ENCODE measurements at regions not wholly inside any gene's neighbourhood (a gene's known extent, or its start where the extent isn't known, plus 50 kb on each side); places are given as distances from the start of the nearest gene placed in this dataset.

- no peak for TF ChIP-seq CTCF (IDR thresholded peaks at IDR 0.05; ENCODE audit: extremely low read depth in 1 of 2, insufficient read depth in 1 of 2, low read depth in 1 of 2, low read length in 2 of 2)
- TF ChIP-seq GATA2 (IDR thresholded peaks at IDR 0.05; ENCODE audit: insufficient read depth, insufficient read length, low read depth, low read length), result no peak
- no peak for TF ChIP-seq POLR2A (IDR thresholded peaks at IDR 0.05; ENCODE audit: low read depth, low read length)
- TF ChIP-seq EZH2 (IDR thresholded peaks at IDR 0.05; ENCODE audit: borderline replicate concordance, low read depth, low read length, severe bottlenecking), result no peak
These were observed 208.6 kb upstream of the PWP1 start for GRCh38 chr12:107477018-107477417.
